Ecto neural progenitor cell (in vitro differentiated cells): ENCODE measurements at regions not wholly inside any gene's neighbourhood (a gene's known extent, or its start where the extent isn't known, plus 50 kb on each side); places are given as distances from the start of the nearest gene placed in this dataset.
"Not testable (repeated sequence)": the region's sequence is repeated elsewhere in the genome, so short reads cannot be mapped to it uniquely, and the experiment has no call there.

Experiments
- DNase-seq: peaks from one replicate; pipeline ENCODE4 v3.0.0-alpha.2; 2018; ENCODE audit warnings: low spot score

DNA sequence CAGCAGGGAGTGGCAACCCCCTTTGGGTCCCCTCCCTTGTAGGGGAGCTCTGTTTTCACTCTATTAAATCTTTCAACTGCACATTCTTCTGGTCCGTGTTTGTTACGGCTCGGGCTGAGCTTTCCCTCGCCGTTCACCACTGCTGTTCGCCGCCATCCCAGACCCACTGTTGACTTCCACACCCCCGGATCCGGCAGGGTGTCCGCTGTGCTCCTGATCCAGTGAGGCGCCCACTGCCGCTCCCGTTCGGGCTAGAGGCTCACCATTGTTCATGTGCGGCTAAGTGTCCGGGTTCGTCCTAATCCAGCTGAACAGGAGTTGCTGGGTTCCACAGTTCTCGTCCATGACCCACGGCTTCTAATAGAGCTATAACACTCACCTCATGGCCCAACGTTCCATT lies 408.1 kb downstream of the KCNJ2 start:
- DNase-seq, result no peak

GRCh38 chr17:70581459-70581858 lies 412.1 kb downstream of the KCNJ2 start:
- no peak for DNase-seq

- no peak for DNase-seq
Observed at GRCh38 chr17:70582777-70583176, 413.4 kb downstream of the KCNJ2 start.

DNA sequence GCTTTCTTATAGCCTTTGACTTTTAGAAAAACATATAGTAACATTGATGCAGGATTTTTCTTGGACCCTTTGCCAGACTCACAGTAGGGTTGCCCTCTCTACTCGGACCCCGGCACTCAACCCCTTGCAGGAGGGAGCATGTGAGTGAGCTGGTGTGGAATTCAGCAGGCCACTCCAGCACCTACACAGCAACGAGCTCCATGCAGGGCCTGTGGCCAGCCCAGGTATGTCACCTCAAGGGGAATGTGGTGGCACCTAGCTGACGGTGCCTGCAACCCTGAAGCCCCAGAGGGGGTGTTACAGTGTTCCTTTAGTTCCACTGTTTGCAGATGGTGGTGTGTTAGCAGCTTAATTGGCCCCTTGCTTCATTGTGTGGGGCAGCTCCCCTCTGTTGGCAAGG lies 414.9 kb downstream of the KCNJ2 start:
- DNase-seq, result no peak

DNA sequence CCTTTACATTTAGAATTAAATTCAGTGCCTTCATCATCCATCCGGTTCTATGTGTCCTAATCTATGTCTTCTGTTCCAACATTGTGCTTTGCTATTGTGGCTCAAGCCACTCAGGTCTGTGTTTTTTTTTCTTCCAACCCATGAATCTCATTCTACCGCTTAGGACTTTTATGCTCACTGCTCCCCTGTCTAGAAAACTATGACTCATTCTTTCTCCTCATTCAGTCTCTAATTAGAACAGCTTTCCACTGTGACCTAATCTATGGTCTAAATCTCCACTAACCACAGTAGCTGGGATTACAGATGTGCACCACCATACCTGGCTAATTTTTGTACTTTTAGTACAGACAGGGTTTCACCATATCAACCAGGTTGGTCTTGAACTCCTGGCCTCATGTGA lies 418.7 kb downstream of the KCNJ2 start:
- DNase-seq, result no peak

- DNase-seq, result no peak
Observed at GRCh38 chr17:70597774-70598173, 428.4 kb downstream of the KCNJ2 start.

- no peak for DNase-seq
Observed at GRCh38 chr17:70599198-70599597, 429.9 kb downstream of the KCNJ2 start.

GRCh38 chr17:70599945-70600344 lies 430.6 kb downstream of the KCNJ2 start:
- not testable (repeated sequence) for DNase-seq

- DNase-seq, result no peak
Observed at GRCh38 chr17:70603226-70603625, 433.9 kb downstream of the KCNJ2 start.

- no peak for DNase-seq
Observed at GRCh38 chr17:70604854-70605253, 435.5 kb downstream of the KCNJ2 start.

- DNase-seq, result no peak
Observed at GRCh38 chr17:70606086-70606485, 436.8 kb downstream of the KCNJ2 start.

- DNase-seq, result no peak
Observed at GRCh38 chr17:70608193-70608592, 438.9 kb downstream of the KCNJ2 start.

DNA sequence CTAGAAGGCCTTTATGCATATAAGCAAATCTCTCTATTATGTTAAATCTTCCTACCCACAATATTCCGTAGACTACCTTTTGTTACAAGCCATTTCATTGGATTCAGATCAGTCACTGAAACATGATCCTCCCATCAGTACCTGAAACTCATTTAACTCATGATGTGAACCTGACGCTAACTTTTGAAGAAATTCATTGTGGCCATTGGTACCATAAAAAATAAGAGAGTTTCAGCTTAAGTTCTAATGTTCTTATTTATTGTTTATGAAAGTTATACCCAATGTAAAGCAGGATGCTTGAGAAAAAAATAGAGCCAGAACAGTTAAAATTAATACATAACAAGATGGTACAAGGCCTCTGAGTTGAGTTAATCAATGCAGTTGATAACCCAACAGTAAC lies 439.6 kb downstream of the KCNJ2 start:
- no peak for DNase-seq

DNA sequence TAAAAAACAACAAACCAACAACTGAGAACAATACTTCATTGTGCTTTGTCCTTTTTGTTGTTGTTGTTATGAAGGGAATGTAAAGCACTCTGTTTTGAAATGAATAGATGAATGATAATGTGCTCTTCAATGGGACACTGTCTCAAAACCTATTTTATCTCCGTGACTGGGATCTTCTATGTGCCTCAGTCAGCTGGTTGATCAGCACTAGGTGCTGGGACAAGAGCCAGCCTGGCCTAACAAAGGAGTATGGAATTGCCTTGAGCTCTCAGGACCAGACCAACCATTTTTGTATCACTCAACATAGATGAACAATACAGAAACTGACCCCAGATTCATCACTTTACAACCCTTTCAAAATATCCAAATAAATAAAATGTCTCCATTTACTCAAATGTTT lies 440.2 kb downstream of the KCNJ2 start:
- no peak for DNase-seq

GRCh38 chr17:70610161-70610560 lies 440.8 kb downstream of the KCNJ2 start:
- DNase-seq, result no peak

GRCh38 chr17:70613681-70614080 lies 444.3 kb downstream of the KCNJ2 start:
- no peak for DNase-seq

DNA sequence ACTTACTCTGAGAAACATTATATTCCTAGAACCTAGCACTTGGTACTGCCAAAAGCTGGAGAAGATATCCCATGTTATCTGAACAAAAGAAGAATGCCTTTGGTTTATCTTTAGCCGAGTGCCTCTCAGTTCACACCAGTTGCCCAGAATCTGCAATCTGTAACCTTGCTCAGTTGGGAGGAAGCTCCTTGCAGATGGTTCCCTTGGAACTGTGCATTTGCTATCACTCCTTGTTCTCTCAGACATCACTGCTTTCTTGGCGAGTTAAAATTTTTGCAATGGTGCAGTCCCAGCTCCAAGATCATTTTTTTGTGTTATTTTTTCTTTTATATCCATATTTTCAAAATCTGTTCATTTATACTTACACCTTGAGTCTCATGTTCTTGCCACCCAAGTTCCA lies 446.5 kb downstream of the KCNJ2 start:
- no peak for DNase-seq

DNA sequence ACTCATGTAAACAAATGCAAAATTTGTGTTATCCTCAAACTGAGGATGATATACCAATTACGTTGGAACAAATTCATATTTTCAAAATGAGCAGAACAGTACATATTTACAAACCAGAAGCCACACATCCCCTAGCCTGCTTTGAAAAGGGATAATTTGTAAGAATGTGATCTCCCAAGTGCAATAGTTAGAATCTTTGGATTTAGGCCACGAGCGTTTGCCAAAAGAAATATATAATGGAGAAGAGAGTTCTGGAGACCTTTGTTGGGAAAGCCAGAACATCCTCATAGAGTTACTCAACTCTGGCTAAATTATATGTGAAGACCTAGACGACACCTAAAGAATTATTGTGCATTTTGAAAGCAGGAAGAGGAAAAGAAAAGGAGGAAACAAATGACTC lies 449.3 kb downstream of the KCNJ2 start:
- no peak for DNase-seq

DNA sequence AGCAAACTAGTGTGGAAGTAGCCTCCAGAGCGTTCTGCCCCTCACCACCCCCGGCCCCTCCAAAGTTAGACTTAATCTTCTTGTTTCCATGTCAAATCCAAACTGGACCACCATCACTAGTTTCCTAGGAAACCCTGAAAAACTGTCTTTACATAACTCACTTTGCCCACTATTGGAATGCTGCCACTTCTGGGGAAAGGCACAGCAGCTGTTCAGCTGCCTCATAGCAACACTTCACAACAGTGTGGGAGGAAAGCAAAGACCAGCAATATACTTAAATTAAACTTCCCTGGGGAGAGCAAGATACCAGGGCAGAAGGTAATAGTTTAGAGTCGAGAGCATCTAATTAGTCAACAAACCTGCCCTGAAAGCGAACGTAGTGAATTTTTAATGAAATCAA lies 452.2 kb downstream of the KCNJ2 start:
- no peak for DNase-seq

DNA sequence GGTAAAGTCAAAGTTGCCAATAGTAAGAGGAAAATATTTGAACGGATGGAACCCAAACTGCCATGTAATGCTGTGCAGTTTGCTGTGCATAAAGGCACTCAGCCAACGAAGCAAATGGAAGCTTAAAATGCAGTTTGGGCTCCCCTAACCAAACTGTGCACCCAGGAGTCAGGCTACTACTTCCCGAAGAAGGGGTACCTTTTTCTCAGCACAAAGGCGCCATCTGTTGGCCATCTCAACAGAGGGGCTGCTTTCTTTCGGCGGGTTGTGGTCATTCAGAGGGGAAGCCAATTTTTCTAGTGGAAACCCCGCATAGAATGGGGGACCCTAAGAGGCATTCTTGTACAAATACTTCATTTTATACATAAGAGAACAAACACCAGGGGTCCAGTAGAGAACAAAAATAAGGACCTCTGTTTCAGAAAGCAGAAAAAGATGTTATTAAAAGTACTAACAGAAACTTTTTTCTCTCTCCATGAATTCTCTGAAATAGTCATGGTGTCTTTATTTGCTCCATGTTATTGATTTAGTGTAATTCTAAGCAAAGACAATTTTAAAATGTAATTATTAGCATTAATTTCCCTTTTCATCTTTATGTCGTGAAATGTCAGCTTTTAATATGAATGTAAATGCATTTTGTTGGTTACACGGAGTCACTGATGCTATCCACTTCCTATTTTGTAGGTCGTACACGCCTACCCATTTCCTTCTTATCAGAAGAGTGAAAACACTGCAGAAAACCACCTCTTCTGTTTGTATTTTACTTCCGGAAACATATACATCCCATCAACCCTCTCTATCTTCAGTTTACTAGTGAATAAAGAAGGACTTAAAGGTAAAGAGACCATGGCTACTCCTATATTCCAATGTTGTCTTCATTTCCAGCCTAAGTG lies 453.3 kb downstream of the KCNJ2 start:
- DNase-seq, result peak; percentile 75

- DNase-seq, result no peak
Observed at GRCh38 chr17:70624211-70624610, 454.9 kb downstream of the KCNJ2 start.

GRCh38 chr17:70629902-70630301 lies 460.6 kb downstream of the KCNJ2 start:
- DNase-seq, result no peak

- no peak for DNase-seq
Observed at GRCh38 chr17:70636517-70637133, 467.3 kb downstream of the KCNJ2 start.

GRCh38 chr17:70642059-70642458 lies 472.7 kb downstream of the KCNJ2 start:
- no peak for DNase-seq
